B cell (primary cell): ENCODE measurements at regions not wholly inside any gene's neighbourhood (a gene's known extent, or its start where the extent isn't known, plus 50 kb on each side); places are given as distances from the start of the nearest gene placed in this dataset.

Experiments
- ATAC-seq: fragments of 200-7000 bp; cut with Tn5 transposase; one replicate; pipeline ENCODE4 v1.10.0; 2021; ENCODE audit warnings: low read depth, mild to moderate bottlenecking, moderate number of reproducible peaks, moderate library complexity
- CTCF ChIA-PET: fragments of 350-600 bp; sonication (Branson Sonifier 250); formaldehyde crosslinking; loops from one replicate; lab custom pipeline; 2021; ENCODE audit warnings: antibody characterized with exemption, inconsistent platforms; lab: Charles Lee
- POLR2A ChIA-PET: fragments of 350-600 bp; sonication (Branson Sonifier 250); formaldehyde crosslinking; loops from one replicate; lab custom pipeline; 2021; ENCODE audit warnings: antibody characterized with exemption; lab: Charles Lee
- DNase-seq: peaks from one replicate; pipeline ENCODE4 v3.0.0; 2013
- H2AFZ ChIP-seq: 2 replicates; pipeline ENCODE4 v1.6.1; 2012; ENCODE audit warnings: mild to moderate bottlenecking, low read depth, low read length; ENCODE audit not compliant: insufficient read depth, poor library complexity, severe bottlenecking
- H3K27ac ChIP-seq, 2 donors: 1 replicate in 1 of 2; 2 replicates in 1 of 2; pipeline ENCODE4 v1.5.1; 2012 to 2013; ENCODE audit warnings: low read length in 2 of 2, mild to moderate bottlenecking in 2 of 2, moderate library complexity in 1 of 2
- H3K27me3 ChIP-seq, 4 experiments: fragments of 200-600 bp in 1 of 4; sonication (generic) in 1 of 4; replicated peaks in 1 of 4; 1 replicate in 2 of 4; 2 replicates in 2 of 4; pipeline versions ENCODE4 v1.6.1 to v1.7.0; 2013 to 2016; ENCODE audit warnings: low read length in 3 of 4, mild to moderate bottlenecking in 2 of 4, mixed read lengths in 1 of 4, moderate library complexity in 1 of 4; ENCODE audit not compliant: insufficient read depth in 4 of 4, control insufficient read depth in 3 of 4; ENCODE audit errors: control extremely low read depth in 1 of 4
- H3K36me3 ChIP-seq, 2 experiments: replicated peaks in 1 of 2; 1 replicate in 1 of 2; 2 replicates in 1 of 2; pipeline versions ENCODE4 v1.6.1 to v1.7.1; 2013; ENCODE audit warnings: low read length in 1 of 2; ENCODE audit not compliant: insufficient read depth in 2 of 2, control insufficient read depth in 1 of 2; ENCODE audit errors: control extremely low read depth in 1 of 2, extremely low read depth in 1 of 2
- H3K4me1 ChIP-seq, 2 donors: fragments of 200-600 bp in 1 of 2; sonication (generic) in 1 of 2; 1 replicate in 1 of 2; 2 replicates in 1 of 2; pipeline versions ENCODE4 v1.5.1 to v1.6.1; 2013 to 2017; ENCODE audit warnings: low read length in 2 of 2; ENCODE audit not compliant: control insufficient read depth in 2 of 2, insufficient read depth in 2 of 2
- H3K4me2 ChIP-seq: replicated peaks from 2 replicates; pipeline ENCODE3; 2012; ENCODE audit warnings: mild to moderate bottlenecking, low read depth, low read length; ENCODE audit not compliant: poor library complexity, severe bottlenecking
- H3K4me3 ChIP-seq, 5 experiments: fragments of 200-600 bp in 1 of 5; sonication (generic) in 1 of 5; 1 replicate in 3 of 5; 2 replicates in 2 of 5; pipeline versions ENCODE4 v1.5.1 to v1.7.0; 2011 to 2016; ENCODE audit warnings: low read length in 4 of 5, mild to moderate bottlenecking in 4 of 5, low read depth in 2 of 5, control low read depth in 1 of 5, moderate library complexity in 1 of 5; ENCODE audit not compliant: insufficient read depth in 1 of 5; ENCODE audit errors: control extremely low read depth in 1 of 5, extremely low read depth in 1 of 5
- H3K79me2 ChIP-seq: fragments of 200-600 bp; sonication (generic); one replicate; pipeline ENCODE4 v1.6.0; 2016; ENCODE audit warnings: low read length; ENCODE audit not compliant: control insufficient read depth, insufficient read depth
- H3K9ac ChIP-seq: fragments of 200-600 bp; sonication (generic); 2 replicates; pipeline ENCODE4 v1.6.1; 2017; ENCODE audit warnings: mild to moderate bottlenecking, low read length, moderate library complexity
- H3K9me3 ChIP-seq, 3 donors: one replicate each; pipeline versions ENCODE4 v1.6.1 to v1.7.1; 2013; ENCODE audit warnings: low read length in 2 of 3; ENCODE audit not compliant: control insufficient read depth in 2 of 3, insufficient read depth in 1 of 3; ENCODE audit errors: control extremely low read depth in 1 of 3
- H4K20me1 ChIP-seq: 2 replicates; pipeline ENCODE4 v1.6.0; 2012; ENCODE audit warnings: mild to moderate bottlenecking, low read length; ENCODE audit not compliant: insufficient read depth, control insufficient read depth, poor library complexity, severe bottlenecking
- H3K27ac Mint-ChIP-seq: one replicate; pipeline ENCODE4 v1.8.0; 2021; ENCODE audit warnings: mixed read lengths
- H3K27me3 Mint-ChIP-seq: one replicate; pipeline ENCODE4 v1.8.0; 2021; ENCODE audit warnings: mixed read lengths
- H3K4me1 Mint-ChIP-seq: one replicate; pipeline ENCODE4 v1.8.0; 2021; ENCODE audit warnings: mixed read lengths
- H3K4me3 Mint-ChIP-seq: one replicate; pipeline ENCODE4 v1.8.0; 2021; ENCODE audit warnings: mixed read lengths
- H3K9me3 Mint-ChIP-seq: one replicate; pipeline ENCODE4 v1.8.0; 2022; ENCODE audit warnings: mixed read lengths; ENCODE audit not compliant: insufficient read depth
- CTCF ChIP-seq: fragments of 200-600 bp; IDR thresholded peaks from one replicate; pipeline ENCODE4 v1.8.0; 2022; ENCODE audit warnings: antibody characterized with exemption, mild to moderate bottlenecking
- EZH2 ChIP-seq: IDR thresholded peaks from 2 replicates; pipeline ENCODE4 v1.6.1; 2012; ENCODE audit warnings: borderline replicate concordance, low read depth, mild to moderate bottlenecking, moderate library complexity, low read length; ENCODE audit not compliant: insufficient read depth, poor library complexity, severe bottlenecking
- WGBS: methylation state at CpG from one replicate; pipeline ENCODE4 v1.1.5; 2013; ENCODE audit warnings: missing lambda C conversion rate; ENCODE audit not compliant: insufficient coverage; 5-methylcytosine and 5-hydroxymethylcytosine counted together
- intact Hi-C: fragments of 100-400 bp; cut with micrococcal nuclease; formaldehyde crosslinking; loops from one replicate; pipeline ENCODE4 v1.10.0; 2022

DNA sequence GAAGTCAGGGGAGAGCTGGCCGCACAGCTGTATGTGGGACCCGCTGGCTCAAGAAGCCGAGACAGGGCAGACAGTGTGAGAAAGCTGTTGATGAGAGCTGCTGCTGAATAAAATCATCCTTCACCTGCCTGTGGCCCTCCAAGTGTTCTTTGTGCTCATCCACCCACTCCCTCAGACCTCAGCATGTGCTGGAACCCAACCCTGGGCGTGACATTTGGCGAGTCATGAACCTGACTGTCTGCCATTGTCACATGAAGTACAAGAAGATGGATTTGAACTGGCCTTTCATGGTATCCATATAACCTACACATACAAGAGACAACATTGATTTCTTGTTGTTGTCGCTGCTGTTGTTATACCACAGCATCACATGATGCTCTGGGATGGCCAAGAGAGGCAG is 139.7 kb upstream of the PLCXD3 start:
- ATAC-seq (no peak), DNase-seq (no peak)
- peaks cover 0 to 3% (median 0%) of the 10 kb centered on the region in 3 donors for H3K9me3 ChIP-seq
- H2AFZ ChIP-seq = no peak overlapping the region
- no peak overlapping the region for H3K9ac ChIP-seq
- H3K4me1 ChIP-seq = no peaks in the 10 kb centered on the region
- Mint-ChIP-seq H3K27ac (no peak overlapping the region), H3K27me3 (no peaks in the 10 kb centered on the region), H3K9me3 (peaks cover 5% of the 10 kb centered on the region), H3K4me3 (no peak overlapping the region), H3K4me1 (no peaks in the 10 kb centered on the region)
- no peaks in the 10 kb centered on the region for H4K20me1 ChIP-seq
- H3K27ac ChIP-seq = no peak overlapping the region
- peaks cover 0 to 4% (median 0%) of the 10 kb centered on the region in 4 experiments for H3K27me3 ChIP-seq
- ChIA-PET POLR2A (no interaction called here), CTCF (no interaction called here)
- 100% methylated on average over 2 of the region's 6 CpGs for WGBS
- H3K36me3 ChIP-seq = no peaks in the 10 kb centered on the region
- no peak for TF ChIP-seq CTCF
- TF ChIP-seq EZH2 = no peak
- no peak overlapping the region for H3K4me2 ChIP-seq
- H3K79me2 ChIP-seq = no peaks in the 10 kb centered on the region
- no peak overlapping the region for H3K4me3 ChIP-seq
- intact Hi-C loops = no loop called here

- Histone ChIP-seq H3K36me3 (no peaks in the 10 kb centered on the region), H4K20me1 (no peaks in the 10 kb centered on the region), H3K27ac (no peak overlapping the region), H3K4me2 (no peak overlapping the region), H3K9me3 (peaks cover 0 to 3% (median 0%) of the 10 kb centered on the region in 3 donors), H3K79me2 (no peaks in the 10 kb centered on the region), H3K4me3 (no peak overlapping the region), H3K9ac (no peak overlapping the region), H2AFZ (no peak overlapping the region), H3K27me3 (peaks cover 0 to 4% (median 0%) of the 10 kb centered on the region in 4 experiments), H3K4me1 (no peaks in the 10 kb centered on the region)
- ATAC-seq (no peak), DNase-seq (no peak)
- WGBS = no CpG with 5 or more reads among the region's 3 CpGs
- Mint-ChIP-seq H3K9me3 (peaks cover 5% of the 10 kb centered on the region), H3K27ac (no peak overlapping the region), H3K4me1 (no peaks in the 10 kb centered on the region), H3K4me3 (no peak overlapping the region), H3K27me3 (no peaks in the 10 kb centered on the region)
- no peak for TF ChIP-seq CTCF
- TF ChIP-seq EZH2 = no peak
- POLR2A ChIA-PET = no interaction called here
- CTCF ChIA-PET = no interaction called here
- intact Hi-C loops = no loop called here
These were observed 139.3 kb upstream of the PLCXD3 start for GRCh38 chr5:41649659-41650058.
